HG02798 (cell line): ENCODE measurements at regions not wholly inside any gene's neighbourhood (a gene's known extent, or its start where the extent isn't known, plus 50 kb on each side); places are given as distances from the start of the nearest gene placed in this dataset.
"Not testable (repeated sequence)": the region's sequence is repeated elsewhere in the genome, so short reads cannot be mapped to it uniquely, and the experiment has no call there.

Experiments
- ATAC-seq: cut with Tn5 transposase; IDR thresholded peaks from one replicate; pipeline ENCODE4 v1.9.1; 2021; ENCODE audit warnings: mild to moderate bottlenecking; ENCODE audit not compliant: unreplicated experiment, poor library complexity

GRCh38 chr10:63772491-63772890, 251.3 kb downstream of the REEP3 start:
- no peak for ATAC-seq

- no peak for ATAC-seq
Measured at GRCh38 chr10:63773106-63773505, 251.9 kb downstream of the REEP3 start.

- ATAC-seq = no peak
Measured at GRCh38 chr10:63773962-63774361, 252.8 kb downstream of the REEP3 start.

DNA sequence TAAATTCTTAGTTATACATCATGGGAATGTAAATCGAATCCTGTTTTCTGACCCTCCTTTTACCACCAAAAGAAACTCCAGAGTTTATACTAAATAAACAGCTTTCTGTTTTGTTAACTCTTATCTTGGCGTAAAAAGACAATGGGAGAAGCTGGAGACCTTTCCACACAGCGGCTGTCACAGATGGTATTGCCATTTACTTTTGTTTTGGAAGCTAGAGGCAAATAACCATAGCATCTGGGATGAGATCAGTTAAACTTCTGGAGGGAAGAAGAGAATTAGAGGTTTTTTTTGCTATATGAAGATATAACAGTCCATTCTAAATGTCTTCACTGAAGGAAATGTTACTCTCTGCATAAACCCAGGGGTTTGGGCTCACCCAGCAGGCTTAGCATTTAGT, 258.9 kb downstream of the REEP3 start:
- ATAC-seq = no peak

DNA sequence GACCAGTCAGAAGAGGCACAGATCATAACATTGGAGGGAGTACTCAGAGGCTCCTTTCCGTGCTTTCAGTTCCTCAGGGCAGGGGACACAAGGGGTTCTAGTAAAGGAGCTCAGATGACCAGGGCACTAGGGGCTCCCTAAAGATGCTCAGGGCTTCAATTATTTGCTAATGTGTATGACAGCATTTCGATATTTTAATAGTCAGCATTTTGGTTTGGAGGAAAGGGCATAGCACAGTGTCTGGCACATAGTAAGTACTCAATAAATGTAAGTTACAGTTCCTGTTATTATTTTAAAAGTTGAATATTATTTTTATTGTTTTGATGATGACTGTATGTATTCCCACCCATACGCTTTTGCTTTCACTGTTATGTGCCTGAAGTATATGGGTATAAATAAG, 260.0 kb downstream of the REEP3 start:
- ATAC-seq = no peak

- no peak for ATAC-seq
Measured at GRCh38 chr10:63783882-63784281, 262.7 kb downstream of the REEP3 start.

GRCh38 chr10:63788152-63788821, 267.1 kb downstream of the REEP3 start:
- ATAC-seq = no peak

GRCh38 chr10:63795094-63795860, 274.1 kb downstream of the REEP3 start:
- ATAC-seq = no peak

DNA sequence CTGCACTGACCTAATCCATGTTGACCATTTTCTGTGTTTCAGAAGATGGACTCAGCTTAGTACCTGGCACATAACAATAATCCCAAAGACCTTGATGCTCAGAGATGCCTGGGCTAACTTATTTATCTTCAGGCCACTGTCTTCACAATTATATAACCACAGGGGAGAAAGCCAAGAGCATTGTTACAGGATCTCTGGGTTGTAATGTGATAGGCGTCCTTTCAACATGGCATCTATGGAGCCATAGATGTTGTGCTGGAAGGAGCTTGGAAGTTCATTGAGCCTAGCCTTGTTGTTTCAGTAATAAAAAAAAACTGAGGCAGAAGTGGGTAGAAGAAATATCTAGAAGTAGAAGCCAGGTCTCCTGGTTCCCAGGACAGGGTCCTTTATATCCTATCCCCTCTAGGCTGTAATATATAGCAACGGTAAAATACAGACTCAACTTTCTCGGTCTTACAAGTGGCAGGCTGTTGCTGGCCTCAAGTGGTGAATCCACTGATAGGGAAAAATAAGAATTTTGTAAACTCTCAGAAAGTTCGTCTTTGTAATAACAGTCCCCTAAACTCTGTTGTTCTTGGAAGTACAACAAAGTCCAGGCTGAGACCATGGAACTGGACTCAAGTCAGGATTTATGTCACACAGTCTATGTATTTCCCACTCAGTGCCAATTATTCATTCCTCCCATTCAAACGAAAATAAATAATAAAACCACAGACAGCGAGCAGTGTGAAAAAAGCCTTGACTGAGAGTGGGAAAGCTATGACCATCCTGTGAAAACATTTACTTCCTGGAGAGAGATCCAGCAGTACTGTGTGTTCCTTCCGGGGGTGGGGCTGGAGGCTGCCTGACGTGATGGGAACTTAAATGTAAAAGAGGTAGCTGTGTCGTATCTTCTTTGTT, 277.6 kb downstream of the REEP3 start:
- ATAC-seq = no peak

DNA sequence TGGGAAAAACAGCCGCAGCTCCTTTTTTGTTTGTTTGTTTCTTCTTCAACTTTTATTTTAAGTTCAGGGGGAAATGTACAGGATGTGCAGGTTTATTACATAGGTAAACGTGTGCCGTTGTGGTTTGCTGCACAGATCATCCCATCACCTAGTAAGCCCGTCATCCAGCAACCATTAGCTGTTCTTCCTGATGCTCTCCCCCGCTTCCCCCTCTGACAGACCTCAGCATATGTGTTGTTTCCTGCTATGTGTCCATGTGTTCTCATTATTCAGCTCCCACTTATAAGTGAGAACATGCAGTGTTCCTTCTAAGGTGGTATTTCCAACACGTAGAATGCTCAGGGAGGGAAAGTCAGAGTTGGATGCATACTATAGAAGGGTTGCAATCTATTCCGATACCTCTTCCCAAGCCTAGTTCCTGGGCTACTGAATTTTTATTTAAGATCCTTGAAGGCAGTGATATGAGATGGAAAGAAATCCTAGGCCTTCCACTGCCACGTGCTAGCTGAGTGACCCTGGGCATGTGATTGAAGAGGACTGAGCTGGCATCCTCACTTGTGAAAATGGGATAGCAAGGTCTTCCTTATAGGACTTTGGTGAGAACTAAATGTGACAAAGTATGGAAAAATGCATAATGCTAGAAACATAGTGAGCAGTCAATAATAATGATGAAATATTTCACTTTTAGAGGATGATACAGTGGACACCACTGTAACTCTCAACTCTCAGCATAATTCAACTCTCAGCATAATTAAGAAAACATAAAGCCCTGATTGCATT, 278.5 kb downstream of the REEP3 start:
- ATAC-seq = no peak

DNA sequence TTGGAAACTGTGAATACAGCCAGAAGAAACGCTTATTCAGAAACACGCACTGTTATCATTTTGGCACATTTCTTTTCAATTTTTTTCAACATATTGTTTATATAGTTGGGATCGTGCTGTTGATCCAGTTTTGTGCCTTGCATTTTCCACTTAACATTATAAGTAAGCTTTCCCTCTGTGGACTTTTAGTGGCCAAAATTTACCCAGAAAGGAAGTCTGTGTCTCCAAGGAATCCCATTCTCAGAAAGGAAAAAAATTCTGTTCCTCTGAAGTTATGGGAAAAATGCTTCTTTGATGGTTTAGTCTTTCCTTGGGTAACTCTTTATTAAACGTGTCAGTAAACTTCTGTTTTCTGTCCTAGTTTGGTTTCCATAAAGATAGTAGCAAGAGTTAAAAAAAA, 280.0 kb downstream of the REEP3 start:
- no peak for ATAC-seq

DNA sequence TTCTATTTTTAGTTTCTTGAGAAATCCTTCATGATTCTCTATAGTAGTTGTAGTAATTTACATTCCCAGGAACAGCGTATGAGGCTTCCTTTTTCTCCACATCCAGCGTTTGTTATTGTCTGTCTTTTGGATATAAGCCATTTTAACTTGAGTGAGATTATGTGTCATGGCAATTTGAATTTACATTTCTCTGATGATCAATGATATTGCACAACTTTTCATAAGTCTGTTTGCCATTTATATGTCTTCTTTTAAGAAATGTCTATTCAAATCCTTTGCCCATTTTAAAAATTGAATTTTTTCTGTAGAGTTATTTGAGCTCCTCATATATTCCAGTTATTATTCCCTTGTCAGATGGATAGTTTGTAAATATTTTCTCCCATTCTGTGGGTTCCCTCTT, 285.1 kb downstream of the REEP3 start:
- no peak for ATAC-seq

GRCh38 chr10:63812501-63812900, 291.3 kb downstream of the REEP3 start:
- ATAC-seq = no peak

GRCh38 chr10:63819753-63820329, 298.6 kb downstream of the REEP3 start:
- no peak for ATAC-seq

DNA sequence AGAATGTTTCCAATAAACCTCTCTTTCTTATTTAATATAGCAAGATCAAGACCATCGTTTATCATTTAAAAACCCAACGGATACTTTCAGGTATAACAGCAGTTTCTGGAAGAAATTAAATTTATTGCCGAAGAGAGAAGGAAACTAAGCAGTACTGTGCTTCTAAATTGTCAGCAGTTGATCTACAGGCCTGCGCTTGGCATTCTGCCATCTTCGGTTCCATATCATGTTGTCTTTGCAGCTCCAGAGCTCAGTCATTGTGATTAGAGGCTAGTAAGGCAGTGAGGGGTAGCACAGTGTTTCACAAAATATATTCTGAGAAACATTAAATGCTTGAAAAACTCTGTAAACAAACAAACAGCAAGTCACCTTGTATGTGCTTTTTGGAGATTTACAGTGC, 301.3 kb downstream of the REEP3 start:
- no peak for ATAC-seq

DNA sequence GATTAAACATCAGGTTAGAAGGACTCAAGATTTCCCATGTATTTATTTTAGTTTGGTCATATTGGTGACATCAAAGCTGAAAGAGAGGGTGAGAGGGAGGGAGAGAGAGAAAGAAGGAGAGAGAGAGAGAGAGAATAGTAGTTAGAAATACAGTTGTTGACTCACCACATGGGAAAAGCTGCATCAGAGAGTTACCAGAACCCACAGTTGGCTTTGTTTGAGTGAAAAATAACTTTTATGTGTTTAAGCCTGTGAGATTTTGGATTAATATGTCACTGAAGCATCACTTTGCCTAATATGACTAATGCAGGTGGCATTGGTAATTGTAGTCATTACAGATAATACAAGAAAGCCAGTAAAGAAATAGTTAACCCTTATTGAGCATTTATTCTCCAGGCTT, 303.9 kb downstream of the REEP3 start:
- no peak for ATAC-seq

- no peak for ATAC-seq
Measured at GRCh38 chr10:63825766-63826165, 304.6 kb downstream of the REEP3 start.

GRCh38 chr10:63827018-63827417, 305.8 kb downstream of the REEP3 start:
- not testable (repeated sequence) for ATAC-seq

GRCh38 chr10:63829020-63829419, 307.8 kb downstream of the REEP3 start:
- no peak for ATAC-seq

DNA sequence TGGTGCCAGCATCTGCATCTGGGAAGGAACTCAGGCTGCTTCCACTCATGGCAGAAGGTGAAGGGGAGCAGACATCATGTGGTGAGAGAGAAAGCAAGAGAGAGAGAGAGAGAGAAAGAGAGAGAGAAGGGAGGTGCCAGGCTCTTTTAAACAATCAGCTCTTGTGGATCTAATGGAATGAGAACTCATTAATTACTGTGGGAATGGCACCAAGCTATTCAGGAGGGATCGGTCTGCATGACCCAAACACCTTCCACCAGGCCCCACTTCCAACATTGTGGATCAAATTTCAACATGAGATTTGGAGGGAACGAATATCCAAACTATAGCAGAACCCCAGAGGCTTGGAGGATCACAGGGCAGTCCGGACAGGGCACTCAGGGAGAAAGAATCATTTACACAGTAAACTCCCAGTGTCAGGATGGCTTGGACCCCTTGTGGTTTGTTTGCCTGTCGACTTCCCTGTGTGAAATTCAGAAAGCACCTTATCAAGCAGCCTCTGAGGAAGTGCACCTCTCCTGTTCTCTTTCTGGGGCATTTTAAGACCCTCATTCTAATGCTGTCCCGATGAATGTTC, 308.5 kb downstream of the REEP3 start:
- ATAC-seq = no peak
